Muscle of leg (tissue), 3 donors: ENCODE measurements at regions not wholly inside any gene's neighbourhood (a gene's known extent, or its start where the extent isn't known, plus 50 kb on each side); places are given as distances from the start of the nearest gene placed in this dataset.

Source experiments
- DNase-seq: peaks from one replicate; pipeline ENCODE4 v3.0.0; 2013
- H3K27ac ChIP-seq: one replicate; pipeline ENCODE4 v1.5.1; 2013; ENCODE audit warnings: mild to moderate bottlenecking, low read length, control low read depth
- H3K27me3 ChIP-seq: one replicate; pipeline ENCODE4 v1.6.1; 2013; ENCODE audit warnings: low read length; ENCODE audit not compliant: control insufficient read depth, insufficient read depth
- H3K36me3 ChIP-seq: one replicate; pipeline ENCODE4 v1.6.1; 2013; ENCODE audit warnings: low read length; ENCODE audit not compliant: control insufficient read depth, insufficient read depth
- H3K4me1 ChIP-seq: one replicate; pipeline ENCODE4 v1.6.1; 2013; ENCODE audit warnings: low read length; ENCODE audit not compliant: control insufficient read depth, insufficient read depth
- H3K4me3 ChIP-seq: one replicate; pipeline ENCODE4 v1.5.1; 2013; ENCODE audit warnings: low read length, control low read depth
- H3K9me3 ChIP-seq: replicated peaks from 2 replicates; pipeline ENCODE4 v1.6.1; 2013; ENCODE audit warnings: low read depth, low read length; ENCODE audit not compliant: control insufficient read depth
- WGBS: methylation state at CpG from one replicate; pipeline ENCODE4 v1.1.5; 2013; ENCODE audit warnings: missing lambda C conversion rate; ENCODE audit not compliant: insufficient coverage; 5-methylcytosine and 5-hydroxymethylcytosine counted together

- peak; percentile 70 for DNase-seq
- Histone ChIP-seq H3K4me3 (no peak overlapping the region), H3K27me3 (no peaks in the 10 kb centered on the region), H3K9me3 (no peaks in the 10 kb centered on the region), H3K36me3 (no peaks in the 10 kb centered on the region), H3K27ac (no peak overlapping the region), H3K4me1 (peaks cover 3% of the 10 kb centered on the region)
- WGBS = no CpG with 5 or more reads among the region's 4 CpGs
These were observed 198.3 kb downstream of the PLK2 start for GRCh38 chr5:58261605-58262004.

DNA sequence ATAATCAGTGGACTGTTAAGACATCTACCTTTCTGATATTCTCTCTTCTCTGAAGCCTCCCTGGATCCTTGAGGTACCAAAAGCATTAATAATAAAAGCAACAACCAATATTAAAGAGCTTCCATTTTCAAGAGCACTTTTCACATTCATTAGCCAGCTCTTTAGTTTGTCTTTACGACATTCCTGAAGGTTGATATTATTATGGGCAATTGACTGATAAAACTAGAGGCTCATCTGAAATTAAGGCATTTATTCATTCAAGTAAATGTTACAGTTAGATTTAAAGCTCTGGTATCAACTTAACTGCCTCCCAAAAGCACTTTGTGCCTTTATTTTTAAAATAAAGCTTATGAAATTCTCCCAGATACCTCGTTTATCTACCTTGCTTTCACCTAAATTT, 199.6 kb downstream of the PLK2 start:
- no CpG with 5 or more reads among the region's 2 CpGs for WGBS
- no peaks in the 10 kb centered on the region for H3K27me3 ChIP-seq
- H3K36me3 ChIP-seq = no peaks in the 10 kb centered on the region
- no peak for DNase-seq
- no peak overlapping the region for H3K27ac ChIP-seq
- no peaks in the 10 kb centered on the region for H3K9me3 ChIP-seq
- H3K4me3 ChIP-seq = no peak overlapping the region
- peaks cover 3% of the 10 kb centered on the region for H3K4me1 ChIP-seq

GRCh38 chr5:58259685-58260152, 200.2 kb downstream of the PLK2 start:
- peaks cover 3% of the 10 kb centered on the region for H3K4me1 ChIP-seq
- 13% methylated on average over 3 of the region's 6 CpGs for WGBS
- H3K4me3 ChIP-seq = no peak overlapping the region
- H3K9me3 ChIP-seq = no peaks in the 10 kb centered on the region
- peak; percentile 22 for DNase-seq
- H3K36me3 ChIP-seq = no peaks in the 10 kb centered on the region
- H3K27me3 ChIP-seq = no peaks in the 10 kb centered on the region
- no peak overlapping the region for H3K27ac ChIP-seq

DNA sequence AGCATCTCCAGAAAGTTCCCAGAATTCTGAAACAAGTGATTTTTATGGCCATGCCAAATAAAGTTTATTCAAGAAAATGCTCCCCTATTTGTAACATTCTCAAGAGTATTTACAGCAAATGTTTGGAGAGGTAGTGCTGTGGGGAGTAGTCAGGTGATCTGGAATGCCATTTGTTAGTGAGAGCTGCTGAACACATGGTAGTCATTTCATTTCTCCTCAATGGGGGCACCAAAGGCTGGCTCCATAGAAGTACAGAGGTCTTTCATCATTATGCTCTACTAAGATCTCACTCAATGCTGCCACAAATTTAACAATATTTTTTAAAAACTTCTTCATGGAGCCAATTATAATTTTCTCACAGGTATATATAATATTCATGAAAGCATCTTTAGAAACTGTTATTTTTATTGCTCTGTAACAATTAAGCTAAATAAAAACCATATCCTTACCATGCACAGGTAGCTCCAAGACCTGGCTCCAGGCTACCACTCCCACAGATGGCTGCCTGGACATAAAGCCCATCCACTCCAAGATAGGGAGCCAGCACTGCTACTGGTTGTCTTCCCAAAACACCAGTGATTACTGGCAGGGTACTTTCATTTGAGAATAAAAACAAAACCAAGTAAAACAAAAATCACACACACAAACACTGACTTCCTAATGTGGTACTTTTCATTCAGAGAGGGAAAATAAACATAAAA, 200.8 kb downstream of the PLK2 start:
- no peak overlapping the region for H3K27ac ChIP-seq

GRCh38 chr5:58255970-58256369, 203.9 kb downstream of the PLK2 start:
- Histone ChIP-seq H3K27me3 (no peaks in the 10 kb centered on the region), H3K36me3 (no peaks in the 10 kb centered on the region), H3K4me1 (no peaks in the 10 kb centered on the region), H3K4me3 (no peak overlapping the region), H3K9me3 (no peaks in the 10 kb centered on the region), H3K27ac (no peak overlapping the region)
- WGBS = no CpG with 5 or more reads among the region's 2 CpGs
- DNase-seq = no peak

More for the DNA sequence above, 200.8 kb downstream of the PLK2 start:
- no peaks in the 10 kb centered on the region for H3K36me3 ChIP-seq
- H3K9me3 ChIP-seq = no peaks in the 10 kb centered on the region
- no peaks in the 10 kb centered on the region for H3K27me3 ChIP-seq
- no peak for DNase-seq
- peaks cover 3% of the 10 kb centered on the region for H3K4me1 ChIP-seq
- no peak overlapping the region for H3K4me3 ChIP-seq

DNA sequence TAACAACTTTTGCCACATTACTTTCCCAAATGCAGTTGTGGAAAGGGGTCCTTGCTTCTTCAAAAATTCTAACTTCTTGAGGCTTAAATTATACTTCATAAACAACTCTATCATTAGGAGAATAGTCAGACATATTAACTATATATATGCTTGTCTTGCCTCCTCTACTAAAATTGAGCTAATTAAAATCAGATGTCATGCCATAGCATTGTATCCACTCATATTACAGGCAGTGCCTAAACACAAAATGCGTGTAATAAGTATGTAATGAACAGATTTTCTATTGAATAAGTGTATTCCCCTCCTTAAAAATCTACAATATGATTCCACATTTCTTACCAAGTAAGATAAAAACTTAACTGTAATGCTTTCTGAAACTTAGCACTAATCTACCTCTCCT, 204.5 kb downstream of the PLK2 start:
- no peaks in the 10 kb centered on the region for H3K27me3 ChIP-seq
- WGBS = no CpG with 5 or more reads among the region's 1 CpG
- DNase-seq = no peak

GRCh38 chr5:58248221-58248620, 211.7 kb downstream of the PLK2 start:
- Histone ChIP-seq H3K4me1 (no peaks in the 10 kb centered on the region), H3K4me3 (no peak overlapping the region), H3K27me3 (no peaks in the 10 kb centered on the region), H3K36me3 (no peaks in the 10 kb centered on the region), H3K27ac (no peak overlapping the region), H3K9me3 (no peaks in the 10 kb centered on the region)
- 80% methylated on average over 1 of the region's 1 CpG for WGBS
- DNase-seq = peak; percentile 46

More for the DNA sequence above, 204.5 kb downstream of the PLK2 start:
- Histone ChIP-seq H3K4me1 (no peaks in the 10 kb centered on the region), H3K27ac (no peak overlapping the region), H3K36me3 (no peaks in the 10 kb centered on the region), H3K4me3 (no peak overlapping the region), H3K9me3 (no peaks in the 10 kb centered on the region)

GRCh38 chr5:58246461-58246944, 213.4 kb downstream of the PLK2 start:
- peak overlapping the region; percentile 49 for H3K27ac ChIP-seq
- H3K4me1 ChIP-seq = no peaks in the 10 kb centered on the region
- no peaks in the 10 kb centered on the region for H3K27me3 ChIP-seq
- whole genome bisulfite sequencing = 69% methylated on average over 2 of the region's 3 CpGs
- DNase-seq = no peak
- H3K9me3 ChIP-seq = no peaks in the 10 kb centered on the region
- H3K4me3 ChIP-seq = no peak overlapping the region
- H3K36me3 ChIP-seq = no peaks in the 10 kb centered on the region

- no peaks in the 10 kb centered on the region for H3K4me1 ChIP-seq
- peak overlapping the region; percentile 70 for H3K27ac ChIP-seq
- no peaks in the 10 kb centered on the region for H3K9me3 ChIP-seq
- WGBS = no CpG with 5 or more reads among the region's 3 CpGs
- peak; percentile 62 for DNase-seq
- no peak overlapping the region for H3K4me3 ChIP-seq
- H3K27me3 ChIP-seq = no peaks in the 10 kb centered on the region
- no peaks in the 10 kb centered on the region for H3K36me3 ChIP-seq
These were observed 214.4 kb downstream of the PLK2 start for GRCh38 chr5:58245476-58245840.

DNA sequence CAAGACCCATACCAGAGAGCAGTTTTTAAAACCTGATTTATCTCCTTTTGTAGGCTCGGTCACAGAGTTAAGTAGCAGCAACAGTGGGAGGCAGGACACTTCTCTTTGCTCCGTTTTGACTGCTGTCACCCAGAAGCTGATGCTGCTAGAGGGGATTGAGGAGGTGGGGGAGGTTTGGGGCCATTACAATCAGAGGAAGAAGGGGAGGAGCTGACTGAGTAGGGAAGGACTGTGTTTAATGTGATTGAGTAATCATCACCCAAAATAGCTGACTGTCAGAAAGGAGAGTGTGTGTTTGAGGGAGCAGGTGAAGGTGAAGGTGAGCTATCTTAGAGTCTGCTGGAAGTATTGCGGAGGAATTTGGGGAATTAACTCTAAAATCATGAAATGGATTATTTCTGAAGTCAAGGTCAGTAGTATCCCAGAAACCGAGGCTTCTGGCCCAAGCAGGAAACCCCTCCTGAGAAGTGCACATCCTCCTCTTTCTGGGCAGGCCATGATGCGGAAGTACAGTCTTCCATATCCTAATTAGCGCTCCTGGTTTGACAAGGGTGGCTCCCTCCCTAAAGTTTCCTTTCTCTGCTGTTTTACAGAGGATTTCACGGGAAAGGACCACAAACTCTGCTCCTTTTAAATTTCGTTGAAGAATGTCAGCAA, 214.9 kb downstream of the PLK2 start:
- WGBS = 73% methylated on average over 6 of the region's 8 CpGs
- H3K27ac ChIP-seq = peak overlapping the region; percentile 70
- H3K27me3 ChIP-seq = no peaks in the 10 kb centered on the region
- H3K36me3 ChIP-seq = no peaks in the 10 kb centered on the region
- H3K4me1 ChIP-seq = no peaks in the 10 kb centered on the region
- H3K9me3 ChIP-seq = no peaks in the 10 kb centered on the region
- no peak overlapping the region for H3K4me3 ChIP-seq
- no peak for DNase-seq
